NCI-H446 (cell line): ENCODE measurements at regions not wholly inside any gene's neighbourhood (a gene's known extent, or its start where the extent isn't known, plus 50 kb on each side); places are given as distances from the start of the nearest gene placed in this dataset.

Experiments
- DNase-seq, 2 experiments: peaks; one replicate each; lab custom pipeline; 2025; lab: John Stamatoyannopoulos, UW

- DNase-seq: no peak
Measured at GRCh38 chr6:169906688-169907418, 155.4 kb downstream of the ERMARD start.

GRCh38 chr6:169906004-169906687 is 154.7 kb downstream of the ERMARD start:
- no peak for DNase-seq

GRCh38 chr6:169905041-169905807 is 153.8 kb downstream of the ERMARD start:
- DNase-seq: no peak

- DNase-seq: no peak
Measured at GRCh38 chr6:169904051-169904922, 152.9 kb downstream of the ERMARD start.

DNA sequence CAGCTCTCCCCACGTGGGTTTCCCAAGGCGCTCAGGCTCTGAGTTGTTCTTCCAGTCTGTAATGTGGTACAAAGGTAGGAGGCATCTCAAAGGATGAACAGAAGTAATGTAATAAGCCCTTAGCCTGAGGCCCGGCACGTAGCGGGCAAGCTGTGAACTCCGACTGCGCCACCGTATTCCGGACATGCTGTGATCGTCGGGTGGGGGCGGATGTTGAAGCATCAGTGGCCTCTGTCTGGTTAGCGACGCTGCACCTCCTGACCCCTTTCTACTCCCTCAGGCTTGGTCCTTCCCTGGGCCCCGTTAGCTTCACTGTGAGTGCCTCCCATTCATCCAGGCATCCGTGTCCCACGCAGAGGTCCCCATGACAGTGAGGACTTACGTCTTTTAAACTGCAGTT is 151.7 kb downstream of the ERMARD start:
- DNase-seq: no peak

GRCh38 chr6:169902604-169903003 is 151.2 kb downstream of the ERMARD start:
- DNase-seq: no peak

- no peak for DNase-seq
Measured at GRCh38 chr6:169902070-169902469, 150.6 kb downstream of the ERMARD start.

- DNase-seq: no peak
Measured at GRCh38 chr6:169899481-169900145, 148.2 kb downstream of the ERMARD start.

DNA sequence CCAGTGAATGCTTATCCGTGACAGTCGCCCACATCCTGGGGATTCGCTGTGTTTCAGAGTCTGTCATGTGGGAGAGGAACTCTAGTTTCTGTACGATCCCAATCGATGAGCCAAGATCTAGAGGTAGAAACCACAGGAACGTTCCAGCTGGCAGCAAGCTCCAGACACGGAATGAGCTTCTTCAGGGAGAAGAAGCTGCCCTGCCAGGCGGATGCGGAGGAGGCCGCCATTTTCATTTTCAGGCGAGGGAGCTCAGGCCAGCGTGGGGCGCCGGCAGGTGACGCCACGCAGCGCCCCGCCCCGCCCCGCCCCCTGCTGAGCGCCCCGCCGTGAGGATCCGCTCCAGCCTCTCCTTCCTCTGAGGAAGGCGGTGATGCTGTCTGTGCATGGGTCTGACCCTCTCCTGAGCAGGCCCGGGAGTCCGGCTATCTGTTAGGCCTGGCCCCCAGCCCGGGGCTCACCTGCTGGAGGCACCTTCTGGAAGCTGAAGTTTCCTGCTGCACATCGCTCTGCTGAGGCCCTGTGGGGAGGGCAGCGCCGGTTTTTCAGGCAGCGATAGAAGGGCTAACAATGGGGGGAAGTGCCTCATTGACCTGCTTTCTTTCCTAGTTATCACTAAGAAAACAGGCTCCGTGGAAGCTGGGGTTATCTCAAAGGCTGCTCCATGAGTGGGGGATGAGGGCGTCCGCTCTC is 147.5 kb downstream of the ERMARD start:
- no peak for DNase-seq

DNA sequence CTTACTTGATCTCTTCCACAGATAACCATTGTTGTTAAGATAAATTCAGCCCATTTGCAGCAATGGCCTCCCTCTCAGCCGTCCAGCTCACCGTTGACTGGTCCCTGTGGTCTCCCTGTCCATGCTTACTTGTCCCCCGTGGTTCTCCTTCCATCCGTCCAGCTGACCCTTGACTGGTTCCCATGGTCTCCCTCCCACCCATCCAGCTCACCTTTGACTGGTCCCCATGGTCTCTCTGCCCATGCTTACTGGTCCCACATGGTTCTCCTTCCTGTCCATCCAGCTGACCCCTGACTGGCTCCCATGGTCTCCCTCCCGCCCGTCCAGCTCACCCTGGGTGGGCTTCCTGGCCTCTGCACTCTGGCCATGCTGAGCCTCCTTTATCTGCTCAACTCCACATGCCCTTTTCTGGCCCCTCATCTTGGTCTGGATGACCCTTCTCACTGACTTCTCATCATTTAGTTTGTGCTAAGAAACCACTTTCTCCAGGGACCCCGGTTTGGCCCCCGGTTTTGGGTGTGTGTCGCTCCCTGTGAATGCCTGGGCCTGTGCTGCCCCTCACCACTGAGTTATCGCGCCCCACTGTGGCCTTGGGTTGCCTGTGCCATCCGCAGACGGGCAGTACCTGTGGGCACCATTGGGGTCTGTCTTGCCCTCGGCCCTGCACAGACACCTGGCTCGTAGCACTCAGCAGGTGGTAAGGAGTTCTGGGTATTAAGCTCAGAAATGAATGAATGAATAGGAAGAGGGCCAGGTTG is 146.4 kb downstream of the ERMARD start:
- no peak for DNase-seq

DNA sequence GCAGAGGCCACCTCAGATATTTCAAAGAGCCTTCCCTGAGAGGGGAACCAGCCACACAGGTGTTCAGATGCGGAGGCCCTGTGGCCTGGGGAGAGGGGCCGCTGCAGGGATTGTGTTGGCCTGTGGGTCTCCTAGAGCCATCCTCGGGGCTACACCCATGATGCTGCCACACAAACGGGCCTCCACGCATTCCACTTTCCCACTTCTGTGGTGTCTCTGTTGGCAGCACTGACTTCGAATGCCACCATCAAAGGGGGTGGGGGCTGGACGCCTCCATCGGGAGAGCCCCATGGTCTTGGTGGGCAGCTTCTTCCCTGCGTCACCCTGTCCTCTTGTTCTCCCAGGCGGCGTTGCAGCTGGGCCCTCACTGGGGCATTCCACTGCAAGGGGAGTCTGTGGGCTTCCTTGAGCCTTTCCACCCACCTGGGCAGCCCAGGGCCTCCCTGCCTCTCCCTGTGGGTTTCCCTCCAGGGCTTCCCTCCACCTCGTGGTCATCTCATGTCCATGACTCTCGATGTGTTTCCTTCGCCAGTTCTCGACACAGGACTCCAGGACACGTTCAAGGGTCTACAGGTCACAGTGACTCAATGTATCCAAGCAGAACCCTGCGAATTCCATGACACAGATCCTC is 145.5 kb downstream of the ERMARD start:
- DNase-seq: no peak

DNA sequence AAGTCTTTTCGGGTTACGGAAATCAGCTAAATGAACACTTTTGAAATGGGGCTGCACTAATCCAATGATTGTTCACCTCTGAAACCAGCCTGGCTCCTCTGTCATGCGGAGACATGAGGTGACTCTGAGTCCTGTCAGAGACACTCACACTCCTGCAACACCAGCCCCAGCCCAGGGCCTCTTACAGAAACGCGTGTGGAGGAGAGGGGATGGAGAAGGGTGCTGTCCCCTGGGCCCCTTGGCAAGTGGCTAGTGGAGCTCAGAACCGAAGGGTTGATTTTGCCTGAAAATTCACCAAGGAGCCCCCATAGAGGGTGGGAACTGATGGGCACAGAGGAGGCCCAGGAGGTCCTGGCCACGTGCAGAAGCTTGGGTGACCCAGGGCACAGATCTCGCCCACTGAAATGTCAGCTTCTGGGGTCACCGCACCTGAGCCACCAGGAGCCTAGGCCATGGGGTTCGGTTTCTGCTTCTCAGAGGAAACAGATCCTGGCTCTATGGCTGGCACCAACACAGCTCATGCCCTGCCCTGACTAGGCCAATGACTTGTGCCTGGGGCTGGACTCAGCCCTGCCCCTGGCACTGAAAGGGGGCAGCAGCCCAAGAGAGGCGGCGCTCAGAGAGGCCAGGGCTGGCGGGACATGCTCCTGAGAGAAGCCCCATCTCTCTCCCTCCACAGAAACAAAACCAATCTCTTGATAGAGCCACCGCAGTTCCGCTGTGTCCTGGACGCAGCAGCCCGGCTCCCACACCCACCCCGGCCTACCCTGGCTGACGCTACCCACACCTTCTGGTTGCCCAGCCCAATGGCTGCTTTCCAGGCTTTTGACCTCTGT is 144.7 kb downstream of the ERMARD start:
- no peak for DNase-seq

DNA sequence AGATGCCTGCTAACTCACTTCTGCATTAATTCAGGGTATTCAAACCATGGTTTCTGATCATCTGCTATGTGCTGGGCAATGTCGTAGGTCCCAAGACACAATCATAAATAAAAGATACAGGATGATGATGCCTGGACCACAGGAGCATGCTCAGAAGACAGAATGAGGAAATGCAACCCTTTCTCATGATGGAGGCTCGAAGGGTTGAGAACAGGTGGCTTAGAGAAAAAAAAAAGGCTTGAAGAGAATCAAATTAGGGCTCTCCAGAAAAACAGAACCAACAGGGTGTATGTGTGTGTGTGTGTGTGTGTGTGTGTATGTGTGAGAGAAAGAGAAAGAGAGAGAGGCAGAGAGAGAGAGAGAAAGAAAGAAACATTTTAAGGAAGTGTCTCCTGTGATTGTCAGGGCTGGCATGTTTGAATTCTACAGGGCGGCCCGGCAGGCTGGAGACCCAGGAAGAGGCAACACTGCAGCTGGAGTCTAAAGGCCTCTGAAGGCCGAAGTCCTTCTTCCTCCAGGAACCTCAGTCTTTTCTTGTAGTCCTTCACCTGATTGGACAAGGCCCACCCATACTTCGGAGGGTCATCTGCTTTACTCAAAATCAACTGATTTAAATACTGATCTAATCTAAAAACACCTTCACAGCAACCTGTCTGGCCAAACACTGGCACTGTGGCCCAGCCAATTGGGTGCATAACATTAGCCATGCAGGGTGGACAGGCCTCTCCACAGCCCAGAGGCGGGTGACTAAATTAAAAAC is 143.8 kb downstream of the ERMARD start:
- DNase-seq: no peak

GRCh38 chr6:169894377-169894960 is 143.0 kb downstream of the ERMARD start:
- DNase-seq: no peak

DNA sequence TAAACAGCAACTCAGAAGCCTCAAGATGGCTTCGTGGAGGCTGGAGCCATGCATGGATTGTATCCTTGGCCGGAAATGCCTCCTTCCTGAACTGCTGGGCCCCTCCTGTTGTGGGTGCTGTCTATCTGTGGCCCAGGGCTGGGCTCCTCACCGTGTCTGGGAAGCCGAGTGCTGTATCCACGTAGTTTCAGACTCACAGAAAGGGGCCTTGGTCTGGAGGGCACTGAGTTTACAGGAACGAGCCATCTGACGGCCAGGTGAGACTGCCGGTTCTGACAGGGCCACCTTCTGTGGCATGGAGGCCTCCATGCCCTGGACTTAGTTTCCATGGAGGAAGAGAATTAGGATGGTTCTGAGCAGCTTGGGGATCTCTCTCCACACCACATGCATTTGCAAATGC is 142.2 kb downstream of the ERMARD start:
- no peak for DNase-seq

GRCh38 chr6:169891846-169892245 is 140.4 kb downstream of the ERMARD start:
- no peak for DNase-seq

DNA sequence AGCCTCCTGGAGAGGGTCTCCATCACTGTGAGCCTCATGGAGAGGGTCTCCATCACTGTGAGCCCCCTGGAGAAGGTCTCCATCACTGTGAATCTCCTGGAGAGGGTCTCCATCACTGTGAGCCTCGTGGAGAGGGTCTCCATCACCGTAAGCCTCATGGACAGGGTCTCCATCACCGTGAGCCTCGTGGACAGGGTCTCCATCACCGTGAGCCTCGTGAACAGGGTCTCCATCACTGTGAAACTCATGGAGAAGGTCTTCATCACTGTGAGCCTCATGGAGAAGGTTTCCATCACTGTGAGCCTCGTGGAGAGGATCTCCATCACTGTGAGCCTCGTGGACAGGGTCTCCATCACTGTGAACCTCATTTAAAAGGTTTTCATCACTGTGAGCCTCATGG is 140.0 kb downstream of the ERMARD start:
- no peak for DNase-seq

GRCh38 chr6:169890901-169891300 is 139.5 kb downstream of the ERMARD start:
- DNase-seq: no peak
